HepG2 (cell line): ENCODE measurements at regions not wholly inside any gene's neighbourhood (a gene's known extent, or its start where the extent isn't known, plus 50 kb on each side); places are given as distances from the start of the nearest gene placed in this dataset.

Experiments used
- ASH2L ChIP-seq: fragments of 300-600, 200-600 bp; sonication (generic); IDR thresholded peaks from 2 replicates; pipeline ENCODE4 v1.7.0; 2017; ENCODE audit warnings: low read depth, mild to moderate bottlenecking, moderate library complexity, mixed read lengths, low read length; ENCODE audit not compliant: insufficient read length
- BRCA1 ChIP-seq: sonication (generic); formaldehyde crosslinking; IDR thresholded peaks from 2 replicates; pipeline ENCODE4 v1.4.0; 2020; ENCODE audit warnings: missing genetic modification reagents
- CTCF ChIP-seq: sonication (generic); formaldehyde crosslinking; IDR thresholded peaks from 2 replicates; pipeline ENCODE4 v1.5.0; 2020; ENCODE audit warnings: mild to moderate bottlenecking, missing genetic modification reagents, moderate library complexity
- MLLT10 ChIP-seq: sonication (generic); formaldehyde crosslinking; IDR thresholded peaks from 2 replicates; pipeline ENCODE4 v1.4.0; 2020; ENCODE audit warnings: missing genetic modification reagents
- RBM22 ChIP-seq: fragments of 200-400 bp; formaldehyde crosslinking; optimal IDR thresholded peaks from 2 replicates; pipeline ENCODE3; 2017; ENCODE audit warnings: mild to moderate bottlenecking, low read length, moderate library complexity
- YY1 ChIP-seq: IDR thresholded peaks from 2 replicates; pipeline ENCODE4 v1.6.1; 2011; ENCODE audit warnings: low read length, low read depth, moderate library complexity, mild to moderate bottlenecking; ENCODE audit not compliant: insufficient read depth, insufficient replicate concordance
- ZNF264 ChIP-seq: sonication (generic); formaldehyde crosslinking; IDR thresholded peaks from 2 replicates; pipeline ENCODE4 v1.4.0; 2020; ENCODE audit warnings: missing genetic modification reagents
- ZNF274 ChIP-seq: sonication (generic); formaldehyde crosslinking; IDR thresholded peaks from 2 replicates; pipeline ENCODE4 v1.5.1; 2020; ENCODE audit warnings: mild to moderate bottlenecking, missing genetic modification reagents
- TF ChIP-seq, protein P1 (sequence below): sonication (generic); IDR thresholded peaks from 2 replicates; pipeline ENCODE4 v1.6.1; 2016; ENCODE audit warnings: low read depth, borderline replicate concordance
- TF ChIP-seq, protein P2 (sequence below): sonication (generic); formaldehyde crosslinking; IDR thresholded peaks from 2 replicates; pipeline ENCODE4 v1.4.0; 2020; ENCODE audit warnings: mild to moderate bottlenecking, missing genetic modification reagents, borderline replicate concordance

DNA sequence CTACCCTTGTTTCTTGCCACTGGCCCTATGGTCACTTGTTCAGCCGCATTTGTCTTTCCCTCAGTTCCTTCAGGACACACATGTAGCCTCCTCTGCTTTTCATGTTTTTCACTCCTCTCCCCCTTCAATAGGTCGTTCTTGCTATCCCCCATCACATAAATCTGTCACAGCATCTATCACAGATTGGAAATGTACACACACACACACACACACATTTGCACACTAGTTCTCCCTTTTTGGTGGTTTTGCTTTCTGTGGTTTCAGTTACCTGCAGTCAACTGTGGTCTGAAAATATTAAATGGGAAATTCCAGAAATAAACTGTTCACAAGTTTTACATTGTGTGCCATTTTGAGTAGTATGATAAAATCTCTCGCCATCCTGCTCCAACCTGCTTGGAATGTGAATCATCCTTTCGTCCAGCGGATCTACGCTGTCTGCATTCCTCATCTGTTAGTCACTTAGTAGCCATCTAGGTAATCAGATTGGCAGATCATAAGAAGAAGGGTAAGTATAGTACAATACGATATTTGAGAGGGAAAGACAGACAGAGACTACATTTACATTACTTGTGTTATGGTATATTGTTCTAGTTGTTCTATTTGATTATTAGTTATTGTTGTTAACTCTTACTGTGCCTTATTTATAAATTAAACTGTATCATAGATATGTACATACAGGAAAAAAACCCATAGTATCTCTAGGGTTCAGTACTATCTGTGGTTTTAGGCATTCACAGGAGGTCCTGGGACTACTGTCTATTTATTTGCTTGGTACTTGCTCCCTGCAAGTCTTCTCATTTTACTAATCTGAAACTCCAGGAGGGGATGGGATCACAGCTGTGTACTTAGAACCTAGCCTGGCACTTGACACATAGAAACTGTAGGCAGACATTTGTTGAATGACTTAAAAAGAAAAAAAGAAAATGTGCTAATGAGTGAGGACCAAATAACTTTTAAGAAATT lies 86.1 kb upstream of the PNPT1 start:
- TF ChIP-seq ZNF264 (CRISPR knock-in tag), result no peak
- no peak for TF ChIP-seq RBM22
- no peak for TF ChIP-seq CTCF (CRISPR knock-in tag)
- no peak for TF ChIP-seq BRCA1 (CRISPR knock-in tag)
- no peak for TF ChIP-seq MLLT10
- no peak for TF ChIP-seq ZNF274 (CRISPR knock-in tag)
- no peak for TF ChIP-seq YY1
- no peak for TF ChIP-seq ASH2L
- TF ChIP-seq, protein P1, sequence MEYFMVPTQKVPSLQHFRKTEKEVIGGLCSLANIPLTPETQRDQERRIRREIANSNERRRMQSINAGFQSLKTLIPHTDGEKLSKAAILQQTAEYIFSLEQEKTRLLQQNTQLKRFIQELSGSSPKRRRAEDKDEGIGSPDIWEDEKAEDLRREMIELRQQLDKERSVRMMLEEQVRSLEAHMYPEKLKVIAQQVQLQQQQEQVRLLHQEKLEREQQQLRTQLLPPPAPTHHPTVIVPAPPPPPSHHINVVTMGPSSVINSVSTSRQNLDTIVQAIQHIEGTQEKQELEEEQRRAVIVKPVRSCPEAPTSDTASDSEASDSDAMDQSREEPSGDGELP, result no peak
- TF ChIP-seq, protein P2, sequence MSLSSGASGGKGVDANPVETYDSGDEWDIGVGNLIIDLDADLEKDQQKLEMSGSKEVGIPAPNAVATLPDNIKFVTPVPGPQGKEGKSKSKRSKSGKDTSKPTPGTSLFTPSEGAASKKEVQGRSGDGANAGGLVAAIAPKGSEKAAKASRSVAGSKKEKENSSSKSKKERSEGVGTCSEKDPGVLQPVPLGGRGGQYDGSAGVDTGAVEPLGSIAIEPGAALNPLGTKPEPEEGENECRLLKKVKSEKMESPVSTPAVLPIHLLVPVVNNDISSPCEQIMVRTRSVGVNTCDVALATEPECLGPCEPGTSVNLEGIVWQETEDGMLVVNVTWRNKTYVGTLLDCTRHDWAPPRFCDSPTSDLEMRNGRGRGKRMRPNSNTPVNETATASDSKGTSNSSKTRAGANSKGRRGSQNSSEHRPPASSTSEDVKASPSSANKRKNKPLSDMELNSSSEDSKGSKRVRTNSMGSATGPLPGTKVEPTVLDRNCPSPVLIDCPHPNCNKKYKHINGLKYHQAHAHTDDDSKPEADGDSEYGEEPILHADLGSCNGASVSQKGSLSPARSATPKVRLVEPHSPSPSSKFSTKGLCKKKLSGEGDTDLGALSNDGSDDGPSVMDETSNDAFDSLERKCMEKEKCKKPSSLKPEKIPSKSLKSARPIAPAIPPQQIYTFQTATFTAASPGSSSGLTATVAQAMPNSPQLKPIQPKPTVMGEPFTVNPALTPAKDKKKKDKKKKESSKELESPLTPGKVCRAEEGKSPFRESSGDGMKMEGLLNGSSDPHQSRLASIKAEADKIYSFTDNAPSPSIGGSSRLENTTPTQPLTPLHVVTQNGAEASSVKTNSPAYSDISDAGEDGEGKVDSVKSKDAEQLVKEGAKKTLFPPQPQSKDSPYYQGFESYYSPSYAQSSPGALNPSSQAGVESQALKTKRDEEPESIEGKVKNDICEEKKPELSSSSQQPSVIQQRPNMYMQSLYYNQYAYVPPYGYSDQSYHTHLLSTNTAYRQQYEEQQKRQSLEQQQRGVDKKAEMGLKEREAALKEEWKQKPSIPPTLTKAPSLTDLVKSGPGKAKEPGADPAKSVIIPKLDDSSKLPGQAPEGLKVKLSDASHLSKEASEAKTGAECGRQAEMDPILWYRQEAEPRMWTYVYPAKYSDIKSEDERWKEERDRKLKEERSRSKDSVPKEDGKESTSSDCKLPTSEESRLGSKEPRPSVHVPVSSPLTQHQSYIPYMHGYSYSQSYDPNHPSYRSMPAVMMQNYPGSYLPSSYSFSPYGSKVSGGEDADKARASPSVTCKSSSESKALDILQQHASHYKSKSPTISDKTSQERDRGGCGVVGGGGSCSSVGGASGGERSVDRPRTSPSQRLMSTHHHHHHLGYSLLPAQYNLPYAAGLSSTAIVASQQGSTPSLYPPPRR, result no peak
